PC-9 (cell line): ENCODE measurements at regions not wholly inside any gene's neighbourhood (a gene's known extent, or its start where the extent isn't known, plus 50 kb on each side); places are given as distances from the start of the nearest gene placed in this dataset.

Experiments used
- BruUV-seq: library from RNA; stranded (reverse); fragments of 400-500 nt; replicated peaks from 2 replicates; lab custom pipeline; 2021; lab: Mats Ljungman, UMichigan
- CTCF ChIA-PET: fragments of 300-600 bp; sonication (Branson Sonifier 250); formaldehyde crosslinking; loops from one replicate; lab custom pipeline; 2022; ENCODE audit warnings: antibody characterized with exemption; lab: Charles Lee
- POLR2A ChIA-PET: fragments of 300-600 bp; sonication (Branson Sonifier 250); formaldehyde crosslinking; loops from one replicate; lab custom pipeline; 2022; ENCODE audit warnings: antibody characterized with exemption; ENCODE audit not compliant: unreplicated experiment; lab: Charles Lee
- DNase-seq, 2 experiments: peaks; one replicate each; pipeline versions ENCODE4 v3.0.0 to v3.0.0-alpha.2; 2015 to 2022; ENCODE audit warnings: mixed read lengths in 1 of 2
- H2AFZ ChIP-seq: fragments of 200-600 bp; sonication (generic); 2 replicates; pipeline ENCODE4 v1.8.1; 2017; ENCODE audit warnings: antibody characterized with exemption
- H3F3A ChIP-seq: fragments of 200-600 bp; sonication (generic); 2 replicates; pipeline ENCODE4 v1.8.1; 2017; ENCODE audit warnings: antibody characterized with exemption, mild to moderate bottlenecking, low read depth; ENCODE audit not compliant: insufficient read depth
- H3K27ac ChIP-seq: fragments of 200-600 bp; sonication (generic); 2 replicates; pipeline ENCODE4 v1.6.1; 2016; ENCODE audit warnings: mixed run types
- H3K27me3 ChIP-seq: fragments of 200-600 bp; sonication (generic); 2 replicates; pipeline ENCODE4 v1.6.1; 2016; ENCODE audit warnings: low read depth, mixed run types; ENCODE audit not compliant: insufficient read depth
- H3K36me3 ChIP-seq: fragments of 200-600 bp; sonication (generic); 2 replicates; pipeline ENCODE4 v1.6.1; 2016; ENCODE audit warnings: low read depth, mixed run types
- H3K4me1 ChIP-seq: fragments of 200-600 bp; sonication (generic); replicated peaks from 2 replicates; pipeline ENCODE4 v1.6.1; 2016; ENCODE audit warnings: mixed run types; ENCODE audit not compliant: insufficient read depth
- H3K4me2 ChIP-seq: fragments of 200-600 bp; sonication (generic); 2 replicates; pipeline ENCODE4 v1.6.1; 2017; ENCODE audit warnings: mixed run types
- H3K4me3 ChIP-seq: fragments of 200-600 bp; sonication (generic); 2 replicates; pipeline ENCODE4 v1.6.1; 2016; ENCODE audit warnings: mixed run types
- H3K79me2 ChIP-seq: fragments of 200-600 bp; sonication (generic); 2 replicates; pipeline ENCODE4 v1.6.1; 2017; ENCODE audit warnings: low read depth, mixed run types
- H3K9me2 ChIP-seq: fragments of 200-600 bp; sonication (generic); 2 replicates; pipeline ENCODE4 v1.8.1; 2017; ENCODE audit warnings: mild to moderate bottlenecking; ENCODE audit not compliant: insufficient read depth
- H3K9me3 ChIP-seq: fragments of 200-600 bp; sonication (generic); 2 replicates; pipeline ENCODE4 v1.8.1; 2016; ENCODE audit warnings: low read depth; ENCODE audit not compliant: insufficient read depth
- H4K20me1 ChIP-seq: fragments of 200-600 bp; sonication (generic); 2 replicates; pipeline ENCODE4 v1.8.1; 2017; ENCODE audit not compliant: insufficient read depth
- EZH2 ChIP-seq: fragments of 200-600 bp; sonication (generic); IDR thresholded peaks from 2 replicates; pipeline ENCODE4 v1.8.0; 2017; ENCODE audit warnings: antibody characterized with exemption, low read depth
- intact Hi-C: fragments of 100-400 bp; cut with micrococcal nuclease; formaldehyde crosslinking; loops from one replicate; pipeline ENCODE4 v1.10.0; 2022; ENCODE audit not compliant: unreplicated experiment
- TF ChIP-seq, protein P1 (sequence below): fragments of 200-600 bp; sonication (generic); conservative IDR thresholded peaks from 2 replicates; pipeline ENCODE4 v1.6.1; 2017; ENCODE audit warnings: mixed run types, antibody characterized with exemption, mild to moderate bottlenecking, moderate library complexity

DNA sequence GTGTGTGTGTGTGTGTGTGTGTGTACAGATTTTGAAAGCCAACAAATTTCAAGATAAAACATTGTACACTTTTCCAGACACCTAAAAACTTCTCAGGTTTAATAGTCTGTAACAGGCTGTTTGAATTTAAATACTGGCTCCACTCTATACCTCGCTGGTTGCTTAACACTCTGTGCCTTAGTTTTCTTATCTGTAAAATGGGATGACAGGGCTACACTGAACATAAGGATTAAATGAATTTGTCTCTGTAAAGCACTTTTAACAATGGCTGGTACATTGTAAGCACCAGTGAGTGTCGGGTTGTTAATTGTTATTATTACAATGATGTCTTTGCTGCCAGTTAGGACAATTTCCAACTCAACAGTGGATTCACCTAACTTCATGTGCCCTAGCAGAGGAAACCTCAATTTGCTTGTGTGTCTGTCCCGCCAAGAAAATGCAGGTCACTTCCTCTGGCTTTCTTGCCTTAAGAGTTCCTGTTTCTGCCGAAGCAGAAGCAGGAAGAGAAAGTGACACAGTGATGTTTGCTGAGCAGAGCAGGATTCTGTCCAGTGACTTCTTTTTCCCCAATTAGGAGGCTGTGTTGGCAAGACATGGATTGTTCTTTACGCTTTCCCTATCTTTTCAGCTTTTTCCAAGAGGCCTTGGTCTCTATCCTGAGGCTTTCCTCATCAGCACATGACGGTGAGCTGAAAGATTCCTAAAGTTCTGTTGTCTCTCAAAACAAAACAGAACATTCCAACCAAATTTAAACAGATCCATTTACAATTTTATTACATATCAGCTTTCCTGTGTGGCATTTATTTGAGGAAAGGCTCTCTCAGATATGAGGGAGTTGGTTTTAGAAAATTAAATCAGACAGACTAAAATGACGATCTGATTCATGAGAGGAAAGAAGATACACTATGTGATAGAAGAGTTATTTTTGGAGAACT lies 154.1 kb upstream of the ATP2B1 start:
- TF ChIP-seq EZH2: no peak
- TF ChIP-seq, protein P1, sequence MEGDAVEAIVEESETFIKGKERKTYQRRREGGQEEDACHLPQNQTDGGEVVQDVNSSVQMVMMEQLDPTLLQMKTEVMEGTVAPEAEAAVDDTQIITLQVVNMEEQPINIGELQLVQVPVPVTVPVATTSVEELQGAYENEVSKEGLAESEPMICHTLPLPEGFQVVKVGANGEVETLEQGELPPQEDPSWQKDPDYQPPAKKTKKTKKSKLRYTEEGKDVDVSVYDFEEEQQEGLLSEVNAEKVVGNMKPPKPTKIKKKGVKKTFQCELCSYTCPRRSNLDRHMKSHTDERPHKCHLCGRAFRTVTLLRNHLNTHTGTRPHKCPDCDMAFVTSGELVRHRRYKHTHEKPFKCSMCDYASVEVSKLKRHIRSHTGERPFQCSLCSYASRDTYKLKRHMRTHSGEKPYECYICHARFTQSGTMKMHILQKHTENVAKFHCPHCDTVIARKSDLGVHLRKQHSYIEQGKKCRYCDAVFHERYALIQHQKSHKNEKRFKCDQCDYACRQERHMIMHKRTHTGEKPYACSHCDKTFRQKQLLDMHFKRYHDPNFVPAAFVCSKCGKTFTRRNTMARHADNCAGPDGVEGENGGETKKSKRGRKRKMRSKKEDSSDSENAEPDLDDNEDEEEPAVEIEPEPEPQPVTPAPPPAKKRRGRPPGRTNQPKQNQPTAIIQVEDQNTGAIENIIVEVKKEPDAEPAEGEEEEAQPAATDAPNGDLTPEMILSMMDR: no peak
- ChIA-PET CTCF (no interaction called here), POLR2A (no interaction called here)
- intact Hi-C loops: no loop called here
- Histone ChIP-seq H3K4me3 (no peak overlapping the region), H3K27ac (no peak overlapping the region), H3K4me2 (no peak overlapping the region), H3K4me1 (no peaks in the 10 kb centered on the region), H3F3A (no peaks in the 10 kb centered on the region), H3K9me2 (no peaks in the 10 kb centered on the region), H3K79me2 (no peaks in the 10 kb centered on the region), H4K20me1 (no peaks in the 10 kb centered on the region), H3K27me3 (no peaks in the 10 kb centered on the region), H3K9me3 (no peaks in the 10 kb centered on the region), H3K36me3 (no peaks in the 10 kb centered on the region), H2AFZ (no peak overlapping the region)
- DNase-seq: no peak
- no TSS peak for BruUV-seq

DNA sequence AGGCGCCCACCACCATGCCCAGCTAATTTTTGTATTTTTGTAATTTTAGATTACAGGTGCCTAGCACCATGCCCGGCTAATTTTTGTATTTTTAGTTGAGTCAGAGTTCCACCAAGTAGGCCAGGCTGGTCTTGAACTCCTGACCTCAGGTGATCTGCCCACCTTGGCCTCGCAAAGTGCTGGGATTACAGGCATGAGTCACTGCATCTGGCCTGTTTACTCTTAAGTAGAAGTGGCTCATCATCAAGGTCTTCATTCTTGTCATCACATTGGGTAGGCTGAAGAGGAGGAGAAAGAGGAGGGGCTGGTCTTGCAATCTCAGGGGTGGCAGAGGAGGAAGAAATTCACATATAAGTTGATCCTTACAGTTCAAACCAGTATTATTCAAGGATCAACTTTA lies 152.4 kb upstream of the ATP2B1 start:
- intact Hi-C loops: no loop called here
- Histone ChIP-seq H3K4me2 (no peak overlapping the region), H3K9me2 (no peaks in the 10 kb centered on the region), H3K27me3 (no peaks in the 10 kb centered on the region), H3K9me3 (no peaks in the 10 kb centered on the region), H3F3A (no peaks in the 10 kb centered on the region), H3K79me2 (no peaks in the 10 kb centered on the region), H3K36me3 (no peaks in the 10 kb centered on the region), H3K4me1 (no peaks in the 10 kb centered on the region), H4K20me1 (no peaks in the 10 kb centered on the region), H3K4me3 (no peak overlapping the region), H2AFZ (no peak overlapping the region), H3K27ac (no peak overlapping the region)
- no peak for TF ChIP-seq EZH2
- TF ChIP-seq, protein P1: no peak
- ChIA-PET CTCF (no interaction called here), POLR2A (no interaction called here)
- no TSS peak for BruUV-seq
- DNase-seq: no peak

DNA sequence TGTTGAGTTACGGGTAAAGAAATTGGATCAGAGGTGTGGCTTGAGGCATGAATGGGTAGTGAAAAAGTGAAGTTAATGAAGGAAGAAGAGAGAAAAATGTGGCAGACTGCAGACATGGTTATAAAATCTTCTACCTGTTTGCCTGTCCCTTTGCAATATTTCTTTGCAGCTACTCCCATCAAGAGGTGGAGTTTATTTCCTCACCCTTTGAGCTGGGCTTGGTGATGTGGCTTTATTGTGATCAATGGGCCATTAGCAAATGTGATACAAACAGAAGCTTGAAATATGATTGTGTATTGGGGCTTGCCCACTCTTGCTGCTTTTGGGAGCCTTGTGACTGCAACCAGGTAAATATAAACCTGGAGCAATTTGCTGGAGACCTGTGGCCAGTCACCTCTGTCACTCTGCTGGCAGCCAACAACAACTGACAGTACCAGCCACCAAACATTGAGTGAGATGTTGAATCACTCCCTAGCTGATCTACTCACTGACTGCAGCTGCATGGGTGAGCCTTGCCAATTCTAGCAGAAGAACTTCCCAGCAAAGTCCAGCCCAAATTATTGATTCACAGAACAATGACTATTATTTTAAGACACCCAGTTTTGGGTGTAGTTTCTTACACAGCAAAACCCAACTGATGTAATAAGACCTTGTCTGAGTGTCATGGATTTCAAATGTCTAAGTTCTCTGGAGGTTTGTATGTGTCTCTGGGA lies 151.0 kb upstream of the ATP2B1 start:
- intact Hi-C loops: no loop called here
- TF ChIP-seq EZH2: no peak
- TF ChIP-seq, protein P1: no peak
- H3F3A ChIP-seq: no peaks in the 10 kb centered on the region
- H3K9me3 ChIP-seq: no peaks in the 10 kb centered on the region
- H3K4me3 ChIP-seq: no peak overlapping the region
- POLR2A ChIA-PET: no interaction called here
- no peak overlapping the region for H2AFZ ChIP-seq
- no peaks in the 10 kb centered on the region for H3K27me3 ChIP-seq
- no peaks in the 10 kb centered on the region for H3K4me1 ChIP-seq
- CTCF ChIA-PET: no interaction called here
- no peaks in the 10 kb centered on the region for H4K20me1 ChIP-seq
- no peaks in the 10 kb centered on the region for H3K9me2 ChIP-seq
- no peaks in the 10 kb centered on the region for H3K36me3 ChIP-seq
- no peaks in the 10 kb centered on the region for H3K79me2 ChIP-seq
- no TSS peak for BruUV-seq
- DNase-seq: no peak
- no peak overlapping the region for H3K4me2 ChIP-seq
- H3K27ac ChIP-seq: no peak overlapping the region
